Fibroblast of villous mesenchyme (primary cell): ENCODE measurements at regions not wholly inside any gene's neighbourhood (a gene's known extent, or its start where the extent isn't known, plus 50 kb on each side); places are given as distances from the start of the nearest gene placed in this dataset.

Experiments used
- DNase-seq: peaks from one replicate; pipeline ENCODE4 v3.0.0-alpha.2; 2010; ENCODE audit warnings: low read depth
- H3K4me3 ChIP-seq: 2 replicates; pipeline ENCODE4 v1.5.1; 2011; ENCODE audit warnings: low read depth, mild to moderate bottlenecking, low read length
- TF ChIP-seq, protein P1 (sequence below): IDR thresholded peaks from 2 replicates; pipeline ENCODE4 v1.5.1; 2012; ENCODE audit warnings: low read depth, mild to moderate bottlenecking, low read length; ENCODE audit not compliant: insufficient read depth

DNA sequence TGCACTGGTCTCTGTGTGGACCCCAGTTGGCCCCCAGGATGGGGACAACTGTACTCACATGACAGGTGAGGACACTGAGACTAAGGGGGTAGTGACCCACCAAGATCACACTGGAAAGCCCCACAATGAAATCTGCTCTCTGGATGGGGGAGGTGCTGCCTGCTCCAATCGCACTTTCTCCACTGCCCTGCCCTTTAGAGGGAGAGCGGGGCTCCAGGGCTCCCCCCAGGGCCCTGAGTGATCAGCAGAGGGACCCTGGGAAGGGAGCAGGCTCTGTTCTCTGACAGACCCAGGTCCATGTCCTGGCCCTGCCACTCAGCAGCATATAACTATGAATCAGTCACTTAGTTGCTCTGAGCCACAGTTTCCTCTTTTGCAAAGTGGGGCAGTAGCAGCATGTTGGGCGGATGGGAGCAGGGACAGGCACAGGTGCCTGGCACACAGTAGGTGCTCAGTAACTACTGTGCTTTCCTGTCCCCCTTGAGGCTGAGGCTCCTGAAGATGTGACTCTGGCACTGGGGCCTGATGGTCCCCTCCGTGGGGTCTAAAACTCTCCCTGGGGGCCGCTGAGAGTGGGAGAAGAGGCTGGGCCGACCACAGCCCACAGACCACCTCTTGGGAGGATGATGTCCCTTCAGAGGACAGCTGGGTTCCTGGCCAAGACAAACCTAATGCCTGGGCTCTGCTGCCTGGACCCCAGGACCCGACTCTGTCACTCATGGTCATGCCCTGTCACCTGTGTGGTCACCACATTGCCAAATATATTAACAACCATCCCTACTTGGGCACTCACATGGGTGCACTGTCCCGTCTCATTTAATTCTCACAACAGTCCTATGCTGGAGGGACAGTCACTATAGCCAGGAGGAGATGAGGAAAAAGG is 222.7 kb downstream of the PTPRU start:
- no peak for DNase-seq
- TF ChIP-seq, protein P1, sequence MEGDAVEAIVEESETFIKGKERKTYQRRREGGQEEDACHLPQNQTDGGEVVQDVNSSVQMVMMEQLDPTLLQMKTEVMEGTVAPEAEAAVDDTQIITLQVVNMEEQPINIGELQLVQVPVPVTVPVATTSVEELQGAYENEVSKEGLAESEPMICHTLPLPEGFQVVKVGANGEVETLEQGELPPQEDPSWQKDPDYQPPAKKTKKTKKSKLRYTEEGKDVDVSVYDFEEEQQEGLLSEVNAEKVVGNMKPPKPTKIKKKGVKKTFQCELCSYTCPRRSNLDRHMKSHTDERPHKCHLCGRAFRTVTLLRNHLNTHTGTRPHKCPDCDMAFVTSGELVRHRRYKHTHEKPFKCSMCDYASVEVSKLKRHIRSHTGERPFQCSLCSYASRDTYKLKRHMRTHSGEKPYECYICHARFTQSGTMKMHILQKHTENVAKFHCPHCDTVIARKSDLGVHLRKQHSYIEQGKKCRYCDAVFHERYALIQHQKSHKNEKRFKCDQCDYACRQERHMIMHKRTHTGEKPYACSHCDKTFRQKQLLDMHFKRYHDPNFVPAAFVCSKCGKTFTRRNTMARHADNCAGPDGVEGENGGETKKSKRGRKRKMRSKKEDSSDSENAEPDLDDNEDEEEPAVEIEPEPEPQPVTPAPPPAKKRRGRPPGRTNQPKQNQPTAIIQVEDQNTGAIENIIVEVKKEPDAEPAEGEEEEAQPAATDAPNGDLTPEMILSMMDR: no peak
- no peak overlapping the region for H3K4me3 ChIP-seq

DNA sequence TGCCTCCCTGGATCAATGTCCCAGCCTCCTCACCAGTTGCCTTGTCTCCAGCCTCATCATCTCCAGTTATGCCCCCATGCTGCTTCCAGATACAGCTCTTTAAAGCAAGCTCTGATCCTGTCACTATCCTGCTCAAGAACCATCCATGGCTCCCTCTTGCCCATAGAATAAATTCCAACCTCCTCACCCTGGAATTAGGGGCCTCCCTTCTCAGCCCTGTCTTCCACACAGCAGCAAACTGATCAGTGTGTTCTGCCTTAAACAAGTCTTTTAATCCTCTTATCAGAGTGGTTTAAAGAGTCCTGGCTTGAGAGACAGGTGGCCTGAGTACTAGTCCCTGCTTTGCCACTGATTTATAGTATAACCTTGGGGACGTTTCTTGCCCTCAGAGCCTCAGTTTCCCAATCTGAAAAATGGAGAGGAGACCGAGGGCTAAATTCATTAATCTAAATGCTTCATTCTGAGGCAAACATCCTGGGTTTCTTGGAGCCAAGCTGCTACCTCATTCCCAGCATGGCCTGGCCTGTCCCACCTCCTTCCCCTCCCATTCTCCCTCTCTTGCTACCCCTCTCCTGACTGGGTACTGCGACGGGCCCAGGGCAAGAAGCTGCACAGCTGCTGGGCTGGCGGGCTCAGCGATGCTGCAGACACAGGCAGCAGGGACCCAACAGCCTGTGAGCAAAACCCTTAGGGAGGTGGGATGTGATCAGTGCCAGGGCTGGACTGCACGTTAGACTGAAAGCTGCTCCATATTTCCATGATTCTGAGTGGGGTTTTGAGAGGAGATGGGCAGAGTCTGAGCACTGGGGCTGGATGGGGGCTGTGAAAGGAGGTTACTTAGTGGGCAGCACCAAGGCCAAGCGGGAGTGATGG is 221.4 kb downstream of the PTPRU start:
- no peak overlapping the region for H3K4me3 ChIP-seq
- DNase-seq: no peak
- TF ChIP-seq, protein P1: no peak

DNA sequence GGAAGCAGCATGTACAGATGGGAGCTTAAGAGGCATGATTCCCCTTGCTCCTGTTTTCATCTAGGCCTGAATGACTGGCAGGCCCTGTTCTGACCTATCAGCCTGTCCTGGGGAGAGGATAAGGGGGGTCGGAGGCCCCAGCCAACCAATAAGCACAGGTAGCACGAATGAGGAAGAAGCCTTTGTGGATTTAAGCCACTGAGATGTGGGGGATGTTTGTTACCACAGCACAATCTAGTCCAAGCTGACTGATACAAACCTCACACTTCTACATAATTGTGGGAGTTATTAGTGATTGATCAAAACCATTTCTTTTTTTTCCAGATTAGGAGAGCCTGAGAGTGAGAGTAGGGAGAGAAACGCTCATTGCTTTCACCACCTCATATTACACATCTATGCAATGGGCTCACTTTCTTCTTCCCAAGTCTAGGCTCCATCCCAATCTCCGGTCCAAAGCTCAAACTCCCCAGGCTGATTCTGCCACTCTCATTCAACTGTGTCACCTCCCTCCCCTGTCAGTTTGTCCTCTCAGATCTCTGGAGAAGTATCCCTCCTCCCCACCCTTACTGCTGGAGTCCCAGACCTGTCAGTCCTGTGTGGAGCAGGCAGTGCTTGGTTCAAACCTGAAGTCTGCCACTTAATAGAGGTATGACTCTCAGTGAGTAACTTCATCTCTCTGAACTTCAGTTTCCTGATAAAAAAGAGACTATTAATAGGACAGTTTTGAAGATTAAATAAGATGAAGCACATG is 220.5 kb downstream of the PTPRU start:
- DNase-seq: no peak
- no peak overlapping the region for H3K4me3 ChIP-seq
- TF ChIP-seq, protein P1: no peak

DNA sequence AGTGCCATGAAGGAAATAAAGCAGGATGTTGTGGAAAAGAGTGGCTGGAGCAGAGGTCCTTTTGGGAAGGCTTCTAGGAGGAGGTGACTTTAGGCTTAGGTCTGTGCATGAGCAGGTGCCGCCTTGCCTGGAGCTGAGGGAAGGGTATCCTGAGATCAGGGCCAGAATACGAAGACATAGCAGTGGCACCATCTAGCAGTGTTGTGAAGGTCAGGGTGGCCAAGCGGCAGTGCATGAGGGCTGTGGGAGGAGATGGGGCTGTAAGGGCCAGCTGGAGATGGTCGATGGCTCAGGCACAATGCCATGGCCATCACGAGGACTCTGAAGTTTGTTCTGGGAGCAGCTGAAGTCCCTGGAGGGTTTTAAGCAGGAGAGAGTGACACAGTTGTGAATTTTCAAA is 219.5 kb downstream of the PTPRU start:
- TF ChIP-seq, protein P1: no peak
- no peak overlapping the region for H3K4me3 ChIP-seq
- DNase-seq: no peak

DNA sequence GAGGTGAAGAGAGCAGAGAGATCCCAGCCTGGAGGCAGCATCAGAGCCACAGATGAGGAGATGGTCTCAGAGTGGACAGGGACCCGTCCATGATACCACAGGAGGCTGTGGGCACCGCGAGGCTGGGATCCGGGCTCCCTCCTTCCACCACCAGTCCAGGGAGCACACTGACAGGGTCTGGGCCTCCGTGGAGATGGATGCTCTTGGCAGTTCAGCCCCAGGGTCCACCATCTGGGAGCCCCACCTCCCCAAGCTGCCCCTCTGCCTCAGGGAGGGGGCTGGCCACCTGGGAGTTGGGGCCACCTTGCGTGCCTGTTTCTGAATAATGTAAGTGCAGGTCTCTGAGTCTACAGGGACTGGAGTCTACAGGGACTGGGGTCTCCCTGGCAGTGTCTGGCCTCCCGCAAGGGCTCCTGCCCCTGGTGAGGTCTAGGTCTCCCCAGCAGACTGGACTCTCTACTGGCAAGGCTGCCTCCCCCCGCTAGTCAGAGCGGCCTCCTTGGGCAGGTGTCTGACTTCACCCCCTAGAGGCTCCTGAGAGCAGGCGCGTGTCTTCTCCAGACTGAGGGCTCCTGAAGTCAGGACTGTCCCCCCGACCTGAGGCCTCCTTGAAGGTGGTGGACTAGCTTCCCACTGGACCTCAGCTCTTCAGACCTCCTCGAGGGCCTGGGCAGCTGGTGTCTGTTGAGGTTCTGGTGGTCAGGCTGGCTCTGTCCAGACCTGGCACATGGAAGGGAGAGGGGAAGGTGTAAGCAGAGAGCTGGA is 218.5 kb downstream of the PTPRU start:
- H3K4me3 ChIP-seq: no peak overlapping the region
- no peak for DNase-seq
- TF ChIP-seq, protein P1: no peak
